ENCODE measurements at regions not wholly inside any gene's neighbourhood (a gene's known extent, or its start where the extent isn't known, plus 50 kb on each side); places are given as distances from the start of the nearest gene placed in this dataset.

GRCh38 chr7:84614821-84615501 lies 420.4 kb upstream of the SEMA3A start:
- DNase-seq (ENCODE audit: low read depth, low spot score) (no peak), ATAC-seq (peak; percentile 31; the same call in 1 of the 3 replicates), FAIRE-seq (no peak)
- no peak for TF ChIP-seq YBX1 (IDR thresholded peaks at IDR 0.05)
- TF ChIP-seq SMC3 (IDR thresholded peaks at IDR 0.05; ENCODE audit: borderline replicate concordance, low read length) = 0 out of 2 replicates have a peak, but pooled peaks have one; percentile 12
- 0 out of 2 replicates have a peak, but pooled peaks have one; percentile 24 for TF ChIP-seq RAD51 (IDR thresholded peaks at IDR 0.05)
- no peak for TF ChIP-seq SREBF2 (IDR thresholded peaks at IDR 0.05; ENCODE audit: low read length)
- no peak for TF ChIP-seq FOXM1 (IDR thresholded peaks at IDR 0.05; ENCODE audit: low read depth, low read length)
- TF ChIP-seq IKZF2 (IDR thresholded peaks at IDR 0.05) = no peak
- H3K4me2 ChIP-seq (ENCODE audit: control insufficient read depth, insufficient read depth) = no peak overlapping the region
- RAD21 ChIA-PET (ENCODE audit: unreplicated experiment) = no interaction called here
- H3K27me3 ChIP-seq (replicated peaks in 1 of 2; ENCODE audit: control insufficient read depth in 2 of 2, insufficient read depth in 2 of 2, low read length in 1 of 2) = no peaks in the 10 kb centered on the region
- no peak overlapping the region for H3K9ac ChIP-seq (ENCODE audit: control insufficient read depth, insufficient read depth, low read length)
- H2AFZ ChIP-seq (ENCODE audit: control insufficient read depth, low read depth, low read length) = no peak overlapping the region
- in situ Hi-C loops (cut with MboI) = no loop called here
- intact Hi-C loops (cut with micrococcal nuclease; ENCODE audit: unreplicated experiment) = loop anchor here (5.0 to 10.0 kb wide), 2 partner anchors 60 to 407 kb away; no protein-coding TSS in a partner anchor
- no TSS peak for BruUV-seq (replicated peaks)
- H3K9me3 ChIP-seq (replicated peaks; ENCODE audit: control insufficient read depth, insufficient read depth, low read length) = no peaks in the 10 kb centered on the region
- POLR2A ChIA-PET = no interaction called here
- H3K27ac ChIP-seq (ENCODE audit: control insufficient read depth, insufficient read depth) = no peak overlapping the region
- CTCF ChIA-PET = interaction anchor here (1.0 kb wide), 1 partner anchor 33 kb away, joined by 4 read pairs; no protein-coding TSS in a partner anchor
- H3K79me2 ChIP-seq (ENCODE audit: control insufficient read depth, insufficient read depth, low read length) = no peaks in the 10 kb centered on the region
- H3K4me1 ChIP-seq (ENCODE audit: control insufficient read depth, insufficient read depth, low read length) = no peaks in the 10 kb centered on the region
- SMC1A ChIA-PET (ENCODE audit: uncharacterized antibody, unreplicated experiment) = no interaction called here
- H4K20me1 ChIP-seq (ENCODE audit: control insufficient read depth, insufficient read depth) = no peaks in the 10 kb centered on the region
- no peaks in the 10 kb centered on the region for H3K36me3 ChIP-seq (ENCODE audit: control insufficient read depth in 2 of 2, insufficient read depth in 2 of 2, low read length in 1 of 2)
- H3K4me3 ChIP-seq = no peak overlapping the region

- Histone ChIP-seq H3K9ac (ENCODE audit: control insufficient read depth, insufficient read depth, low read length) (no peak overlapping the region), H3K4me3 (no peak overlapping the region), H2AFZ (ENCODE audit: control insufficient read depth, low read depth, low read length) (no peak overlapping the region), H3K4me1 (ENCODE audit: control insufficient read depth, insufficient read depth, low read length) (no peaks in the 10 kb centered on the region), H3K79me2 (ENCODE audit: control insufficient read depth, insufficient read depth, low read length) (no peaks in the 10 kb centered on the region), H3K9me3 (replicated peaks; ENCODE audit: control insufficient read depth, insufficient read depth, low read length) (no peaks in the 10 kb centered on the region), H3K4me2 (ENCODE audit: control insufficient read depth, insufficient read depth) (no peak overlapping the region), H3K27me3 (replicated peaks in 1 of 2; ENCODE audit: control insufficient read depth in 2 of 2, insufficient read depth in 2 of 2, low read length in 1 of 2) (no peaks in the 10 kb centered on the region), H3K36me3 (ENCODE audit: control insufficient read depth in 2 of 2, insufficient read depth in 2 of 2, low read length in 1 of 2) (no peaks in the 10 kb centered on the region), H4K20me1 (ENCODE audit: control insufficient read depth, insufficient read depth) (no peaks in the 10 kb centered on the region), H3K27ac (ENCODE audit: control insufficient read depth, insufficient read depth) (no peak overlapping the region)
- SMC1A ChIA-PET (ENCODE audit: uncharacterized antibody, unreplicated experiment) = no interaction called here
- RAD21 ChIA-PET (ENCODE audit: unreplicated experiment) = no interaction called here
- FAIRE-seq (no peak), ATAC-seq (no peak), DNase-seq (ENCODE audit: low read depth, low spot score) (no peak)
- BruUV-seq (replicated peaks) = no TSS peak
- intact Hi-C loops (cut with micrococcal nuclease; ENCODE audit: unreplicated experiment) = loop anchor here (5.0 to 10.0 kb wide), 2 partner anchors 58 to 409 kb away; no protein-coding TSS in a partner anchor
- POLR2A ChIA-PET = no interaction called here
- WGBS (ENCODE audit: insufficient coverage, insufficient replicate concordance, low lambda C conversion rate, missing lambda C conversion rate) = 11% methylated on average over 5 of the region's 5 CpGs
- in situ Hi-C loops (cut with MboI) = no loop called here
- CTCF ChIA-PET = no interaction called here
- no peak for TF ChIP-seq CHD4 (IDR thresholded peaks at IDR 0.05)
- TF ChIP-seq BCLAF1 (IDR thresholded peaks at IDR 0.05) = no peak
- no peak for TF ChIP-seq ZBTB40 (IDR thresholded peaks at IDR 0.05; ENCODE audit: borderline replicate concordance)
- TF ChIP-seq NFYA (IDR thresholded peaks at IDR 0.05; ENCODE audit: borderline replicate concordance, low read depth, low read length) = no peak
Observed at GRCh38 chr7:84612981-84613681, 418.5 kb upstream of the SEMA3A start.

Measured in GM12878 (cell line).